ENCODE measurements at regions not wholly inside any gene's neighbourhood (a gene's known extent, or its start where the extent isn't known, plus 50 kb on each side); places are given as distances from the start of the nearest gene placed in this dataset.

GRCh38 chr7:130917669-130918128, 183.7 kb upstream of the KLF14 start:
- H3K27ac ChIP-seq: peak overlapping the region; percentile 66
- TF ChIP-seq, protein P1, sequence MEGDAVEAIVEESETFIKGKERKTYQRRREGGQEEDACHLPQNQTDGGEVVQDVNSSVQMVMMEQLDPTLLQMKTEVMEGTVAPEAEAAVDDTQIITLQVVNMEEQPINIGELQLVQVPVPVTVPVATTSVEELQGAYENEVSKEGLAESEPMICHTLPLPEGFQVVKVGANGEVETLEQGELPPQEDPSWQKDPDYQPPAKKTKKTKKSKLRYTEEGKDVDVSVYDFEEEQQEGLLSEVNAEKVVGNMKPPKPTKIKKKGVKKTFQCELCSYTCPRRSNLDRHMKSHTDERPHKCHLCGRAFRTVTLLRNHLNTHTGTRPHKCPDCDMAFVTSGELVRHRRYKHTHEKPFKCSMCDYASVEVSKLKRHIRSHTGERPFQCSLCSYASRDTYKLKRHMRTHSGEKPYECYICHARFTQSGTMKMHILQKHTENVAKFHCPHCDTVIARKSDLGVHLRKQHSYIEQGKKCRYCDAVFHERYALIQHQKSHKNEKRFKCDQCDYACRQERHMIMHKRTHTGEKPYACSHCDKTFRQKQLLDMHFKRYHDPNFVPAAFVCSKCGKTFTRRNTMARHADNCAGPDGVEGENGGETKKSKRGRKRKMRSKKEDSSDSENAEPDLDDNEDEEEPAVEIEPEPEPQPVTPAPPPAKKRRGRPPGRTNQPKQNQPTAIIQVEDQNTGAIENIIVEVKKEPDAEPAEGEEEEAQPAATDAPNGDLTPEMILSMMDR (conservative IDR thresholded peaks at IDR 0.05): no peak

DNA sequence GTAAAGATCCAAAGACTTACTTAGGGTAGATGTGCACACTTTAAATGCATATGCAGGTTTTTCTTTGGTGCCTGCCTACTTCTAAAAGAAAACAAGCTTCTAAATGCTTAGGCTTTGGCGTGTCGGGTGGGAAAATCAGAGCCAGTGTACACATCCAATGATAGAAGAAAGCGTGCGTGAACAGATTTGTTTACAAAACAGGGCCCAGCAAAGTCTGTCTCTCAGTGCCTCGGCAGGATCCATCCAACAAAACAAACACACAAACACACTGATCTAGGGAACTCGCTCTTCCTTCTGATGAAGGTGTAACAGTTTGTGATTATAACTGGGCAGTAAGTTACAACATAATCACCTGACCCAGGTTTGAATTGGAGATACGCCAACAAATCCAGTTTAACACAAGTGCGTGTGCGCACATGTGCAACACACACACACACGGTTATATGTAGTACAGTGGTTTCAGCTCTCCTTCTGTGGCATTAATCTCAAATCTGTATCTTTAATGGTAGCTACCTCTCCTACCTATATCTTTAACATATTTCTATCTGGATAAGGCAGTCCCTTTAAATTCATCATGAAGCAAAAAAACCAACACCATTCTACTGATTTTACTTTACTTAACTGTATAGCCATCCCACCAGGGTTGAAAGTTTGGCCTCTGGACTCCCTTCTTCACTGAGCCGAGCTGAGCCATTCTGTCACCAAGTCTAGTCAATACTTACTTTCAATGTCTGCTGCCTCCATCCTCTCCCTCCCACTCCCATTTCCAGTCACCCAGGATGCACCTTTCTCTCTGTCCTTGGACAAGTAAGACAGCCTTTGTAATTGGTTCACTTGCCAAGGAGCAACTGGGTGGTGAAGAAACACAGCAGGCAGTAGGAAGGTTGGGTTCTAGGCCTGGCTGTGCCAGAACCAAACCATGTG, 184.4 kb upstream of the KLF14 start:
- TF ChIP-seq, protein P1 (conservative IDR thresholded peaks at IDR 0.05): no peak
- peak overlapping the region; percentile 66 for H3K27ac ChIP-seq

DNA sequence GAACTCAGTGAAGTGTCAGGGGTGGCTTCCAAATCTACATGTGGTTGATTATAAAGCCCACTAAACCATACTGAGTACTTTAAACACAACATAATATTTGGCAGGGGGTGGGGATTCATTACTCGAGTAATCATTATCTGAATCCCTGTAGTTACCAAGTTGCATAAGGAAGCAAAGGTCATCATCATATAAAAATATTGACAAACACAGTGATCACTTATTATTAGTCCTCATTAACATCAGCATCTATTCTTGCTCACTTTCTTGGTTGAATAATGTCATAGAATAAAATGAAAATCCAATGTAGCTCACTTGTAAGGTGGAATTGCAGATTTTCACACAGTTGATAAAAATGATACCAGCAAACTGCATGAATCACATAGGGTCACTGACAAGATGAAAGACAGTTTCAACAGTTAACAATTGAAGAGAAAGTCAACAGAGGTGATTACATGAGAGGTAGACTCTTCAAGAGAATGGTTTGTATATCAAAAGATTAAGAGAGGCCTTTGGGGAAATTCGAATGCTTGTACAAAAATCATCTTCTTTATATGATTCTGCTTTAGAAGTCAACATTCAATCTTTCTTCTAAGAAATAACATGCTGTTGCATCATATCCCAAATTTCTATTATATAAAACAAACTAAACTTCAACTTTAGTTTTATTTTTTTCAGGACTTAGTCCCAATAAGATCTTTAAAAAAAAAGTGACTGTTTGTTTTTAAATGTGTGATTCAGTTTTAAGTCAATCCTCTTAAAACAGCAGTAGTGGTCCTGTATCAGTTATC, 185.5 kb upstream of the KLF14 start:
- no peak overlapping the region for H3K27ac ChIP-seq
- TF ChIP-seq, protein P1 (conservative IDR thresholded peaks at IDR 0.05): no peak

DNA sequence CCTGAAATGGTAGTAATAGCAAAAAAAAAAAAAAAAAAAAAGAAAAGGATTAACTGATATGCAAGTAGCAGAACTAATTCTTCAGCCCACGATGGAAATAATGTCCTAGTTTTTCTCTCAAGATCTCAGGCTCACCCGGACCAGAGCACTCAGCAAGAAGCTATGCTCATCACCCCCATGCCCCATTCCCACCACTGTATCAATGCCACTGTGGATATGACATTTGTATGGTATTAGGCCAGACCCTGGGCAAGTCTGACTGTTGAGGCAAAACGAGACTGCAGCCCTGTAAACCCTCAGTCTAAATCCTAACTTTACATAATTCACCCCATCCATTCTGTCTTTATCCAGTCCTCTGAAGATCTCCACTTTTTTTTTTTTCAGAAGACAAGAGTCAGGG, 186.1 kb upstream of the KLF14 start:
- no peak overlapping the region for H3K27ac ChIP-seq
- TF ChIP-seq, protein P1 (conservative IDR thresholded peaks at IDR 0.05): no peak

- peak overlapping the region; percentile 49 for H3K27ac ChIP-seq
- TF ChIP-seq, protein P1 (conservative IDR thresholded peaks at IDR 0.05): no peak
Observed at GRCh38 chr7:130921391-130922180, 187.6 kb upstream of the KLF14 start.

DNA sequence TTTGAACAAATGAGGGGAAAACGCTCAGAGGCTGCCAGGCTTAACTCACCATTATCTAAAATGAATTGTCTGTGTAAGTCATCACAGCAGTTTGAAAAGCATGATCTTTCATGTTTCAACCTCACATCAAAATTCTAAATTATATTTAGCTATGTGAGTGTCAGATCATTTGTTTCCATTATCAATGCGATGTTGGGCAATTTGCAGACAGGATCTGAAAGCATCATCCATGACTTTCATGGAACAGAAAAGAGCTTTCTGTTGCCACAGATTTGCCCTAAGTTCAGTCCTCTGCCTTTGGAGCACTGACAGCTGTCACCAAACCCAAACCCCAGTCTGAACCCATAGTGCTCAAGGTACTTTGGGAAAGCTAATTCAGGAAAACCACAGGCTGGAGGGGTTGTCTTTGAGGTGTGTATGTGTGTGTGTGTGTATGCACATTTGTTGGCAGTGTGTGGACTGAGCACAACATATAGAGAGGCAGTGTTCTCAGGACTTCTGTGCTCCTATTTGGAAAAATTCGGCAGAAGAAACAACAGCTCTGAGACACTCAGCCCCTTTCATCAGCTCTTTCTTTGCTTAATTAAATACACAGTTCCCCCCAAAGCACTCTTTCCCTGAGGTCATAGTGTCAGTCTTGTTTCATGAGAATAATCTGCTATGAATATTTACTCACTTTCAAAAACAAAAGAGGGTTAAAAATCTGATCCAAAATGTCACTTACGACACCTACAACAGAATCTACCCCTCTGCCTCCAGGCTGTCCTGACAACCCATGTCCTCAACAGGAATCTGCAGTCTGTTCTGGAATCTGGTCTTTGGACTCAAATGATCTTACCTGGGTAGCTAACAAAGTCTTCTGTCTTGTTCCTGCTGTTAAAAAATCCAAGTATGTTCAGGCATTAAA, 188.5 kb upstream of the KLF14 start:
- H3K27ac ChIP-seq: peak overlapping the region; percentile 49; the same call in 1 of the 2 replicates
- TF ChIP-seq, protein P1 (conservative IDR thresholded peaks at IDR 0.05): no peak
